SK-N-SH (cell line): ENCODE measurements at regions not wholly inside any gene's neighbourhood (a gene's known extent, or its start where the extent isn't known, plus 50 kb on each side); places are given as distances from the start of the nearest gene placed in this dataset.

Experiments
- CTCF ChIA-PET: fragments of 300-600, 350-600 bp; formaldehyde crosslinking; extraction: SDS; loops from one replicate; lab custom pipeline; 2021; lab: Yijun Ruan, JAX
- POLR2A ChIA-PET: fragments of 350-600 bp; sonication (Branson Sonifier 250); formaldehyde crosslinking; extraction: SDS; loops from one replicate; lab custom pipeline; 2020; ENCODE audit warnings: antibody characterized with exemption, inconsistent platforms; lab: Yijun Ruan, JAX
- DNase-seq: peaks from one replicate; pipeline ENCODE4 v3.0.0; 2012
- H2AFZ ChIP-seq: fragments of 200-600 bp; sonication (generic); 2 replicates; pipeline ENCODE4 v1.8.1; 2016; ENCODE audit warnings: antibody characterized with exemption, mild to moderate bottlenecking, low read depth
- H3F3A ChIP-seq: fragments of 200-600 bp; sonication (generic); replicated peaks from 2 replicates; pipeline ENCODE3; 2016; ENCODE audit warnings: antibody characterized with exemption, mild to moderate bottlenecking; ENCODE audit not compliant: insufficient read depth
- H3K27ac ChIP-seq, 2 experiments: fragments of 200-500 bp in 1 of 2; fragments of 200-600 bp in 1 of 2; sonication (Bioruptor generic) in 1 of 2; sonication (generic), shearing (Covaris generic) in 1 of 2; 2 replicates each; pipeline versions ENCODE4 v1.5.1 to v1.6.1; 2014 to 2016; ENCODE audit warnings: low read depth in 2 of 2, inconsistent platforms in 1 of 2, low read length in 1 of 2, mild to moderate bottlenecking in 1 of 2, mixed read lengths in 1 of 2
- H3K27me3 ChIP-seq: fragments of 200-600 bp; sonication (generic), shearing (Covaris generic); 2 replicates; pipeline ENCODE4 v1.6.1; 2016; ENCODE audit warnings: mixed run types; ENCODE audit not compliant: insufficient read depth
- H3K36me3 ChIP-seq, 2 experiments: fragments of 200-500 bp in 1 of 2; fragments of 200-600 bp in 1 of 2; sonication (Bioruptor generic) in 1 of 2; sonication (generic) in 1 of 2; replicated peaks in 1 of 2; 2 replicates each; pipeline versions ENCODE3 to v1.5.1; 2014 to 2016; ENCODE audit warnings: low read length in 1 of 2, mild to moderate bottlenecking in 1 of 2; ENCODE audit not compliant: insufficient read depth in 2 of 2, control insufficient read depth in 1 of 2
- H3K4me1 ChIP-seq, 2 experiments: fragments of 200-500 bp in 1 of 2; fragments of 200-600 bp in 1 of 2; sonication (Bioruptor generic) in 1 of 2; sonication (generic), shearing (Covaris generic) in 1 of 2; 2 replicates each; pipeline versions ENCODE4 v1.5.1 to v1.6.1; 2014 to 2016; ENCODE audit warnings: low read depth in 1 of 2, low read length in 1 of 2, mixed run types in 1 of 2; ENCODE audit not compliant: insufficient read depth in 2 of 2, control insufficient read depth in 1 of 2
- H3K4me2 ChIP-seq: fragments of 200-600 bp; sonication (generic), shearing (Covaris generic); 2 replicates; pipeline ENCODE4 v1.6.1; 2017; ENCODE audit warnings: mixed run types
- H3K4me3 ChIP-seq, 2 experiments: fragments of 200-500 bp in 1 of 2; fragments of 200-600 bp in 1 of 2; sonication (Bioruptor generic) in 1 of 2; sonication (generic), shearing (Covaris generic) in 1 of 2; 2 replicates each; pipeline versions ENCODE4 v1.5.1 to v1.8.1; 2014 to 2016; ENCODE audit warnings: low read depth in 2 of 2, inconsistent platforms in 1 of 2, low read length in 1 of 2, mild to moderate bottlenecking in 1 of 2, mixed read lengths in 1 of 2, moderate library complexity in 1 of 2
- H3K79me2 ChIP-seq: fragments of 200-600 bp; sonication (generic); 2 replicates; pipeline ENCODE4 v1.8.1; 2017; ENCODE audit warnings: mild to moderate bottlenecking; ENCODE audit not compliant: insufficient read depth
- H3K9ac ChIP-seq: fragments of 200-600 bp; sonication (generic); 2 replicates; pipeline ENCODE4 v1.6.1; 2017; ENCODE audit warnings: mixed run types
- H3K9me2 ChIP-seq: fragments of 200-600 bp; sonication (generic); 2 replicates; pipeline ENCODE4 v1.6.1; 2017; ENCODE audit warnings: mixed run types
- H3K9me3 ChIP-seq: fragments of 200-600 bp; sonication (generic); 2 replicates; pipeline ENCODE4 v1.6.1; 2017; ENCODE audit warnings: mixed run types, mild to moderate bottlenecking, moderate library complexity
- H4K20me1 ChIP-seq: fragments of 200-600 bp; sonication (generic); 2 replicates; pipeline ENCODE4 v1.6.1; 2017; ENCODE audit warnings: mild to moderate bottlenecking, mixed run types; ENCODE audit not compliant: insufficient read depth
- CHD2 ChIP-seq: fragments of 150-350 bp; IDR thresholded peaks from 2 replicates; pipeline ENCODE4 v1.6.1; 2018; ENCODE audit warnings: low read length; ENCODE audit not compliant: partially characterized antibody
- CTCF ChIP-seq: fragments of 200-600 bp; sonication (generic); IDR thresholded peaks from 2 replicates; pipeline ENCODE4 v1.6.1; 2017; ENCODE audit warnings: antibody characterized with exemption, mild to moderate bottlenecking, moderate library complexity
- ELF1 ChIP-seq: IDR thresholded peaks from 2 replicates; pipeline ENCODE4 v1.4.0; 2012
- EP300 ChIP-seq, 2 experiments: IDR thresholded peaks; 2 replicates each; pipeline versions ENCODE4 v1.4.0 to v1.6.1; 2012; ENCODE audit warnings: borderline replicate concordance in 1 of 2, low read depth in 1 of 2, low read length in 1 of 2
- GABPA ChIP-seq: IDR thresholded peaks from 2 replicates; pipeline ENCODE4 v1.4.0; 2012; ENCODE audit warnings: low read depth, mild to moderate bottlenecking
- JUND ChIP-seq: IDR thresholded peaks from 2 replicates; pipeline ENCODE4 v1.4.0; 2012
- MAX ChIP-seq: IDR thresholded peaks from 2 replicates; pipeline ENCODE4 v1.4.0; 2012; ENCODE audit warnings: low read depth
- MXI1 ChIP-seq: IDR thresholded peaks from 2 replicates; pipeline ENCODE4 v1.6.1; 2012; ENCODE audit warnings: mild to moderate bottlenecking, low read depth, low read length, improper control_type of control experiment
- NFIC ChIP-seq: IDR thresholded peaks from 2 replicates; pipeline ENCODE4 v1.4.0; 2012; ENCODE audit warnings: borderline replicate concordance
- POLR2AphosphoS5 ChIP-seq: IDR thresholded peaks from 2 replicates; pipeline ENCODE4 v1.6.1; 2012; ENCODE audit warnings: low read depth, low read length
- RAD21 ChIP-seq: IDR thresholded peaks from 2 replicates; pipeline ENCODE4 v1.6.1; 2012; ENCODE audit warnings: mild to moderate bottlenecking, low read length
- RCOR1 ChIP-seq: fragments of 150-350 bp; IDR thresholded peaks from 2 replicates; pipeline ENCODE4 v1.6.1; 2017; ENCODE audit warnings: antibody characterized with exemption, low read length
- REST ChIP-seq: IDR thresholded peaks from 2 replicates; pipeline ENCODE4 v1.6.1; 2012; ENCODE audit warnings: mild to moderate bottlenecking, low read depth, low read length, moderate library complexity
- RFX5 ChIP-seq: IDR thresholded peaks from 2 replicates; pipeline ENCODE4 v1.6.1; 2012; ENCODE audit warnings: mild to moderate bottlenecking, improper control_type of control experiment, low read length
- RXRA ChIP-seq: IDR thresholded peaks from 2 replicates; pipeline ENCODE4 v1.4.0; 2012; ENCODE audit warnings: low read depth, mild to moderate bottlenecking, borderline replicate concordance
- TAF1 ChIP-seq: IDR thresholded peaks from 2 replicates; pipeline ENCODE4 v1.6.1; 2012; ENCODE audit warnings: low read depth, mild to moderate bottlenecking, low read length, moderate library complexity, borderline replicate concordance
- USF1 ChIP-seq: IDR thresholded peaks from 2 replicates; pipeline ENCODE4 v1.4.0; 2012; ENCODE audit warnings: low read depth, borderline replicate concordance
- USF2 ChIP-seq: fragments of 150-350 bp; IDR thresholded peaks from 2 replicates; pipeline ENCODE4 v1.6.1; 2017; ENCODE audit warnings: antibody characterized with exemption, low read length, low read depth, borderline replicate concordance
- ZBTB33 ChIP-seq: IDR thresholded peaks from 2 replicates; pipeline ENCODE4 v1.4.0; 2012; ENCODE audit warnings: low read depth, borderline replicate concordance
- WGBS: methylation state at CpG from one replicate; pipeline ENCODE4 v1.1.6; 2017; ENCODE audit warnings: low lambda C conversion rate; 5-methylcytosine and 5-hydroxymethylcytosine counted together

- TF ChIP-seq CTCF (no peak), RXRA (no peak)
These were observed 136.4 kb upstream of the CELF2 start (continued) for GRCh38 chr10:10881117-10881813.

GRCh38 chr10:10883737-10884136 is 133.9 kb upstream of the CELF2 start:
- WGBS, result 0% methylated on average over 1 of the region's 1 CpG
- no peaks in the 10 kb centered on the region for H3K36me3 ChIP-seq
- H3F3A ChIP-seq, result no peaks in the 10 kb centered on the region
- no peak overlapping the region for H3K4me2 ChIP-seq
- H3K4me3 ChIP-seq, result no peak overlapping the region
- POLR2A ChIA-PET, result no interaction called here
- TF ChIP-seq POLR2AphosphoS5, result no peak
- TF ChIP-seq NFIC, result no peak
- TF ChIP-seq EP300 (IDR thresholded peaks at IDR 0.05; ENCODE audit: borderline replicate concordance in 1 of 2, low read depth in 1 of 2, low read length in 1 of 2), result no peak
- TF ChIP-seq RAD21, result no peak
- TF ChIP-seq MAX, result no peak
- TF ChIP-seq RCOR1, result no peak
- no peak for TF ChIP-seq ELF1
- no peak for TF ChIP-seq REST
- TF ChIP-seq USF2, result no peak
- TF ChIP-seq USF1, result no peak
- no peak for TF ChIP-seq JUND
- no peak for TF ChIP-seq CHD2
- TF ChIP-seq TAF1, result no peak
- TF ChIP-seq GABPA, result no peak
- no peak for TF ChIP-seq ZBTB33
- no peak for TF ChIP-seq MXI1
- TF ChIP-seq RFX5, result no peak
- H3K79me2 ChIP-seq, result no peaks in the 10 kb centered on the region
- DNase-seq, result no peak
- H3K27ac ChIP-seq, result no peak overlapping the region
- no peaks in the 10 kb centered on the region; the same call in 1 of the 2 replicates for H3K9me3 ChIP-seq
- H3K9me2 ChIP-seq, result no peaks in the 10 kb centered on the region
- H2AFZ ChIP-seq, result no peak overlapping the region
- H3K9ac ChIP-seq, result no peak overlapping the region
- H3K27me3 ChIP-seq, result no peaks in the 10 kb centered on the region
- no peaks in the 10 kb centered on the region for H3K4me1 ChIP-seq
- CTCF ChIA-PET, result interaction anchor here (1.0 kb wide), 1 partner anchor 10 kb away, joined by 3 read pairs; no protein-coding TSS in a partner anchor
- H4K20me1 ChIP-seq, result no peaks in the 10 kb centered on the region
